ENCODE measurements at regions not wholly inside any gene's neighbourhood (a gene's known extent, or its start where the extent isn't known, plus 50 kb on each side); places are given as distances from the start of the nearest gene placed in this dataset.

DNA sequence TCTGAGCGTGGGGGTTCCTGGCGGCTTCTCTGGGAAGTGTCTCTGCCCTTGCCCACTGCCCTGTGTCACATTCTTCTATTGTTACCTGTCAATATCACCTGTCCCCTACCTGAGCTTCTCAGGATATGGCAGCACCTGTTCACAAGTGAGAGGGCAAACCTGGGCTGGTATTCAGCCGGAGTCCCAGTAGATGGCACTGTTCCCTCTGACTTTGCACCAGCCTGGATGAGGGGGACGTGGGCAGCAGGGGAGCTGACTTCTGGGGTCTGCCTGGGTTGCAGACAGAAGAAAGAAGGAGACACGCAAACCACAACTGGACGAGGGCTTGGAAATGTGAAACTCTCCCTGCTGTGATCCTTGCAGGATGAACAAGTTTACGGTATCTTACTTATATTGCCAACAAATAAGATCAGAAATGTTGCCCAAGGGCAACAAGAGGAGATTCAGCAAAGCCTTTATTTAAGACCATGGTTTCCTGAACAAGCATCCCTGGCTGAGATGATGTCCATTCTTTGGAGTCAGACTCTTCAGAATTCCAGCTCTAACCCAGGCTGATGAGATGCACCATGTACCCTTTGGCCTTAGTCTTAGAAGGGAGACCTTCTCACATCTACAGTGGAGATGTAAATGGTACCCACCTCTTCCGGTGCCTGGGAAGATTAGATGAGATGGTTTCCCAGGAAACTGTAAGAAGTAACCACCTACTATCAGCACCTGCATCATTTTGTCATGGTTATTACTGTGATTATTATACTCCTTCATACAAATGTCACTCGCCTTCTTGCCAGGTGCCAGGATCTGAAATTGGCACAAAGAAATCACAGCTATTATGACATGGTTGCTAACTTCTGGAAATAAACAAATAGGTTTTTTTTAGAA is 400.0 kb upstream of the CDH4 start:
- no peak overlapping the region for H3K27ac ChIP-seq
- TF ChIP-seq, protein P1, sequence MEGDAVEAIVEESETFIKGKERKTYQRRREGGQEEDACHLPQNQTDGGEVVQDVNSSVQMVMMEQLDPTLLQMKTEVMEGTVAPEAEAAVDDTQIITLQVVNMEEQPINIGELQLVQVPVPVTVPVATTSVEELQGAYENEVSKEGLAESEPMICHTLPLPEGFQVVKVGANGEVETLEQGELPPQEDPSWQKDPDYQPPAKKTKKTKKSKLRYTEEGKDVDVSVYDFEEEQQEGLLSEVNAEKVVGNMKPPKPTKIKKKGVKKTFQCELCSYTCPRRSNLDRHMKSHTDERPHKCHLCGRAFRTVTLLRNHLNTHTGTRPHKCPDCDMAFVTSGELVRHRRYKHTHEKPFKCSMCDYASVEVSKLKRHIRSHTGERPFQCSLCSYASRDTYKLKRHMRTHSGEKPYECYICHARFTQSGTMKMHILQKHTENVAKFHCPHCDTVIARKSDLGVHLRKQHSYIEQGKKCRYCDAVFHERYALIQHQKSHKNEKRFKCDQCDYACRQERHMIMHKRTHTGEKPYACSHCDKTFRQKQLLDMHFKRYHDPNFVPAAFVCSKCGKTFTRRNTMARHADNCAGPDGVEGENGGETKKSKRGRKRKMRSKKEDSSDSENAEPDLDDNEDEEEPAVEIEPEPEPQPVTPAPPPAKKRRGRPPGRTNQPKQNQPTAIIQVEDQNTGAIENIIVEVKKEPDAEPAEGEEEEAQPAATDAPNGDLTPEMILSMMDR (conservative IDR thresholded peaks at IDR 0.05): peak; percentile 71
- TF ChIP-seq ZFX (IDR thresholded peaks at IDR 0.05): no peak

DNA sequence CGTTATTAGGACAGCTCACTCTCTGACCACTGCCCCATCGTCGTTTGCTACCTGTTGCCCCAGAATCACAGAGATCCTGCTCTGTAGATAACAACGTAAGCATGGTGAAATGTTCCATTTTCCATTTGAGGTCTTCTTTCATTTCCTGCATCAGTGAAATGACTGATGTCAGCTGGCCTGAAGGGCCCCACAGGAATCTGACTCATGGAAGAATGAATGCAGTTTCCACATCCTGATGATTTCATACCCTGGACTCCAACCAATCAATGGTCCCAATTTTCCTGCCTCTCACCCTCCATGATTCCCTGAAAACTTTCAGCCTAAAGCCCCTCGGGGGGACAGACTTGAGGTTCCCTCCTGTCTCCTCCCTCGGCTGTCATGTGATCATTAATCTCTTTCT is 394.4 kb upstream of the CDH4 start:
- no peak overlapping the region for H3K27ac ChIP-seq
- TF ChIP-seq, protein P1 (conservative IDR thresholded peaks at IDR 0.05): no peak
- TF ChIP-seq ZFX (IDR thresholded peaks at IDR 0.05): no peak

DNA sequence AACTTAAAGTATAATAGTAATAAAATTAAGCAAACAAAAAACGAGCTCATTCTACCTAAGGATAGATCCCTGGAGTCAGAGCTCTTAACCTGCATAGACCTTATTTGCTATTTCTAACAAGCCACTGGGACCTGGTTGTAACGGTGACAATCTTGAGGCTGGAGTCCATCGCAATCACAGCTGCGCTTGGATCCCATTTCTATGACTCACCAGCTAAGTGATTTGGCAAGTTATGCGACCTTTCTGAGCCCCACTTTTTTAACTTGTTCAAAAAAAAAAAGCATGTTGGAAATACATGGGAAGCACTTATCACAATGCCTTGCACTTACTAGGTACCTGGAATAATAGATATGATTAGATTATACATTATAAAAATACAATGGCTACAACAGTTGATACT is 389.5 kb upstream of the CDH4 start:
- TF ChIP-seq, protein P1 (conservative IDR thresholded peaks at IDR 0.05): no peak
- no peak for TF ChIP-seq ZFX (IDR thresholded peaks at IDR 0.05)
- H3K27ac ChIP-seq: no peak overlapping the region

DNA sequence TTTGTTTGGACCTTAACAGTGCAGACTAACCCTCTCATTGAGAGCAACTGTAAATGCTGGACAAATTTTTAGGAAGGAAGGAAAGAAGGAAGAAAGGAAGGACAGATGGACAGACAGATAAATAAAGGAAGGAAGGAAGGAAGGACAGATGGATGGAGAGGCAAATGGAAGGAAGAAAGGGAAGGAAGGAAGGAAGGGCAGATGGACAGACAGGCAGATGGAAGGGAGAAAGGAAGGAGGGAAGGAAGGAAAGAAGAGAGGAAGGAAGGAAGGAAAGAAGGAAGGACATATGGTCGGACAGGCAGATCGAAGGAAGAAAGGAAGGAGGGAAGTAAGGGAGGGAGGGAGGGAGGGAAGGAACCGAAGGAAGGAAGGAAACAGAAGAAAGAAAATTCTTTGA is 388.5 kb upstream of the CDH4 start:
- no peak overlapping the region for H3K27ac ChIP-seq
- no peak for TF ChIP-seq ZFX (IDR thresholded peaks at IDR 0.05)
- TF ChIP-seq, protein P1 (conservative IDR thresholded peaks at IDR 0.05): no peak

DNA sequence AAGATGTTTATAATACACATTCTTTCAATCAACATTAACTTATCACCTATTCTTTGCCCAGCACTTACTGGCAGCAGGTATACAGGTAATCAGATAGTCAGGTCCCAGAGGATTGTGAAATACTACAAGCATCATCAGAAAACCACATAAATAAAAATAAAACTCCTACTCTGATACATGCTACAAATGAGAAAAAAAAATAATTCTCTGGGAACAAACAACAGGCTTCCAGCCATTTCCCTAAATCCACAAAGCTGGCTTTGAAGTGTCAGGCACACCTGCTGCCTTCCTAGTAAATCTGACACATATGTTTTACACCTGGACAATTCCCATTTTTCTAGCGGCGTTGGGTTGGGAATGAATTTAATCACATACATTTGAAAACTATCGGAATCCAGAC is 384.5 kb upstream of the CDH4 start:
- H3K27ac ChIP-seq: no peak overlapping the region
- TF ChIP-seq, protein P1 (conservative IDR thresholded peaks at IDR 0.05): no peak
- TF ChIP-seq ZFX (IDR thresholded peaks at IDR 0.05): no peak

DNA sequence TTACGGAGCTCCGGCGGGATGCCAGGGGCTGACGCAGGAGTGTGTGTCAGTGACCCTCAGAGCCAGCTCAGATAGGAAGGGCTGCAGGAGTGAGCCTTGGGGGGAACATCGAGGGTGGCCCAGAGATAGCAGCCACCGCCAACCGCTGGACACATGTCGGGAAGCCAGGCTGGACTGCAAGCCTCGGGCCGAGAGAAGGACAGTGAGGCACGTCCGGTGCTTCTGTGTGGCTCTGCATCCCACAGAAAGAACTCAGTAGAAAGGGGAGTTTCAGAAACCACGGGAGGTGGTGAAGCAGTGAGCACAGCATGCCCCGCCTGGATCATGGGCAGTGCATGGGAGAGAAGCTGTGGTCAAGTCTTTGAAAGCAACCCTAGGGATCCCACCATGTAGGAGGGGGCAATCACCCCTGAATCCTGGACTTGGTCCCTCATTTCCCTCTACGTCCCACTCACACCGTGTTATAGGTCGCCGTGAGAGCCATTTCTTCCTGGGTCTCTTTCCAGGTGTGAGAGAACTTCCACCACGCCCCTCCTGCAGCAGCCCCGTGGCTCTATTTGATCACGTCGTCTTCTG is 383.7 kb upstream of the CDH4 start:
- H3K27ac ChIP-seq: no peak overlapping the region
- TF ChIP-seq ZFX (IDR thresholded peaks at IDR 0.05): no peak
- TF ChIP-seq, protein P1 (conservative IDR thresholded peaks at IDR 0.05): no peak

DNA sequence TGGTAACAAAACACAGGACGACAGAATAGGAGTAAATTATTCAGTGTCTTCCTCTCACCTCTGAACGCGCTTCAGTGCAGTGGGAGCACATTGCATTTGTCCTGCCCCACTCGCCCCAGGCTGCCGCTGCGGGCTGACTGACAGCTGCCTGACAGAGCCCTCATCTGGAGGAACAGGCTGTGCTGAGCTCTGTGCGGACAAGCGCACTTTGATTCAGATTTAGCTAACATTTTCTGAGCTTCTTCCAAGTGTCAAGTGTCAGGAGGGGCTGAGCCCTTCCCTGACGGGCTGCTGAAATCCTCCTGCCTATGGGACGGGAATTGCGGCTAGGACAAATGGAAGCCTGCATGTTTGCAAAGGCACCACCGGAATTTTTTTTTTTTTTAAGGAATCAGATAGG is 383.0 kb upstream of the CDH4 start:
- no peak for TF ChIP-seq ZFX (IDR thresholded peaks at IDR 0.05)
- TF ChIP-seq, protein P1 (conservative IDR thresholded peaks at IDR 0.05): no peak

More for the DNA sequence above, 383.0 kb upstream of the CDH4 start:
- H3K27ac ChIP-seq: no peak overlapping the region
